NCI-H345 treated with DMSO at 0.1 percent for 48 hours (cell line): ENCODE measurements at regions not wholly inside any gene's neighbourhood (a gene's known extent, or its start where the extent isn't known, plus 50 kb on each side); places are given as distances from the start of the nearest gene placed in this dataset.
"Not testable (repeated sequence)": the region's sequence is repeated elsewhere in the genome, so short reads cannot be mapped to it uniquely, and the experiment has no call there.

ENCODE experiments used
- DNase-seq: peaks from one replicate; lab custom pipeline; 2025; ENCODE audit not compliant: unreplicated experiment; lab: John Stamatoyannopoulos, UW

DNA sequence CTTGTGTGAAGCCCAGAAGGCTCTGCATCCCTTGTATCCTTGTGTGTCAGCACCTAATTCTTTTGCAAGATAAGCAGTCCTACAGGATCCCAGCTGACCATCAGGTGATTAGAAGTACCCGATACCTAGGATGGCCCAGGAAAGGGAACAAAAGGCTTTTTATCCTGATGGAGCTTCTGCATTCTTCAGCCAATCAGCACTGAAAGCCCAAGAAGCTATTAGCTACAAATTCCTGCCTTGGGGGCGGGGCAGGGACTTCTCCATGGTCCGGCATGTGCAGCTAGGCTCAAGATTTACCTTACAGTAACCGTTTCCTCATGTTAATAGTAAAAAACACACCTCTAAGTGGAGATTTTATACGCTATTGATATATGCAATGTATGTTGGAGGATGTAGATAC lies 264.6 kb upstream of the THUMPD2 start:
- no peak for DNase-seq

DNA sequence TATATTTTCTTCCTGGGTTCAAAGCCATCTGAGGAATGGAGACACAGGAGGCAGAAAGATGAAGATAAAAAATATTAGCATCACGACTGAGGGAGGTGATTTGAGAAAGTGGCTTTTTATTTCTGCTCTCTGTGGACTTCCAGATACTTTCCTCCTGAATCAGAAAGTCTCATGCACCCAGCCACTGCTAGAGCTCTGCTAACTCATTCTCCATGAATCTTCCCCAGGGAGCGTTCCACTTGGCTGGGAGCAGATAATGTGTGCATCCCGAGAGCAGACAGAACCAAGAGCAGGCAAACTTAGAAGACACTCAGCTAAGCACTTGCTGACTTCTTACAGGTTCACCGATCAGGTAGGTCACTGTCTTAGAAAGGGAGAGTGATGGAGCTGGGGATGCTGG lies 264.1 kb upstream of the THUMPD2 start:
- no peak for DNase-seq

DNA sequence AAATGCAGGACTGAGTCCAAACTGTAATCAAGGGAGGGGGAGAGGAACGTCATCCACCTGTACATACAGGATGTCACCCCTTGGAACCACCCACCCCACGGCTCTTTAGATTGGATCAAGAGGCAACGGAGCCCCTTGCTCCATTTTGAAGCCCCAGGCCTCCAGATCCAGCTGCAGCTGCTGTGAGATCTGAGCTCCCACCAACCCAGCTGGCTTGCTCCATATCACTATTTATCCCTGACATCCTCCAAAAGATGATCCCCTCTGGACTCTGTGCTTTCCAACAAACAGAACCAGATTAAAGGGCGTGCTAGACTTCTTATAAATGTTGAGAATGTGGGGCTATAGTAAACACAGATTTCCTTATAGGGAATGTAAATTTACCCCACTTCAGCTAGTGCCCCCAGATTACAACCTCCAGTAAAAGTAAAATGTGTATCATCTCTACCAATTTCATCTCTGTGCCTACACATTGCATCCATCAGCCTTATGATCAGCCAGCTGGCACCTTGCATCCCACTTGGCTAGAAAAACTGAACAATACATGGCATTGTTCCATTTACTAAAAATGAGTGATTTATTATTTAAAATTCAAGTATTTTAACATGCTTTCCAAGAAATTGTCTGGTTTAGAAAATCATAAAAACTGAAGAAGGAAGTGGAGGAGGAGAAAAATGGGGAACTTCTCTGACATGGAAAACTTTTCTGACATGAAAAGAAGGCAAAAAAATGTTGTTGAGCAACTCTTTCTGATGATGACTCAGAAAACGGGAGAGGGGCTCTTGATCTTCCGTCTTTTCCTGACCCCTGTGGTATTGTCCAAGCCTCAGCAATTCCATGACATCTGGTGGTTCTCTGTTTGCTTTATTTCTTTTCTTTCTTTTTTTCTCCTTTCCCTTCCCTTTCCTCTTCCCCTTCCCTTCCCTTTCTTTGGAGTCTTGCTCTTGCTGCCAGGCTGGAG lies 262.6 kb upstream of the THUMPD2 start:
- DNase-seq = no peak

DNA sequence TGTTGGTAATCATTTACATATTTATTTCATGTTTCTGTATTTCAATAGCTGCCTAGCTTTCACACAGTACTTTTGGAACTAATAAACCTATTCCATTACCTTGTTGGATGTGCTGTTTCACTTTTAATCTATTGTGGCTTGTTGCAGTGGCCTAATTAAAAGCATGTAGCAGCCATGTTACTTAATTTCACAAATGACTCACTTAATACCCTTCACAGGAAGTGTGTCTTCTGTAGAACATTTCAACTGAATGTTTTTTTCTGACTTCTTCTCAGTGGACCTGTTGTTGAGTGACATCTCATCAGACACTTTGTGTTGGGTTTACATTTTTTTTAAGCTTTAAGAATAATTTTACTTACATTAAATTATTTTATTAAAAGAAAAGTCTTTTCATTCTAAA lies 260.5 kb upstream of the THUMPD2 start:
- DNase-seq = no peak

DNA sequence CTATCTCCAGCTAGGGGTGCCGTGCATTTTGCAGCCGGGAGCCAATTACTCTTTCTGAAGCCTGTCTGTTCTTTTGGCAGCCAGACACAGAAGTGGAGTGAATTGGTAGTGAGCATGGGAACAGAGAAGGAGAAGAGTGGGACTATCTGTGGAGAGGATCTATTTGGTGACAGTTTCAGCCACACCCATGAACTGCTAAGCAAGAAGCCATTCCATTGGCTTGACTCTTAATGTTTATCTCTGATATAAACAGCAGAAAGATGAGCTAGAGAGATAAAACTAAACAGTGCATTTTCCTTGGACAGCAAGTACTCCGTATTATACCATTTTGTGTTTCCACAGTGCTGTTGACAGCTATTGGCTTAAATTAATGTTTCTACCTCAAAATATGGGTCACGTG lies 259.6 kb upstream of the THUMPD2 start:
- no peak for DNase-seq

DNA sequence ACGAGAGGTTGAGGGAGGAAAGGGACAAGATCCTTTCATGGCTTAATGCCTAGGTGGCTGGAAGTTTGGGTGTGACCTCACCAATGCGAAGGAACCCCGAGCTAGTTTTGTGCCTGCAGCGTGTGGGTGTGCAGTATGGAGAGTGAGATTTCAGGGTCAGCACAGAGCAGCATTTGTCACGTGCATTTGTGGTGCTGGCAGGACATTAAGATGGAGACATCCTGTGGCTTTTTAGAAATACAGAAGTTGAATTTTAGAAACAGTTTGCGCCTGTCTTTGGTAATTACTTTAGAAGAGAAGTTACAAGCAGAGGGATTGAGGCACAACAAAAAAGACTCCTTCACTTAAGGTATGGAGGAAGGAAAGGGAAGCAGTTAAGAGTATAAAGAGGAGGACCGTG lies 258.2 kb upstream of the THUMPD2 start:
- no peak for DNase-seq

DNA sequence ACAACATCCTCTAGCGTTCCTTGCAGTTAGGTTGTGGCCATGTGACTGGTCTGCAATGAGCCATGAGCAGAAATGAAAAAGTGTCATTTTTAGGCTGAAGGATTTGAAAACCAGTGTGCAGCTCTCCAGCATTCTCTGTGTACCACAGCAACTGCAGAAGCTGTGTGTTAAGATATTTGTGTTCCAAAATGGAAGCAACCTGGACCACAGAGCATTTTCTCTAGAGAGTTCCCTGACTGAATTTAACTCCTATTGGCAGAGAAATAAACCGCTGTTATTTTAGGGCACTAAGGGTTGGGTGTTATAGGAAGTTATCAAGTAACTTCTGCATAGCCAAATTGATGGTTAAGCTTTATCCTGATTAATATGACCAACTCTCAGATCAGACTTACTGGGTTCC lies 257.2 kb upstream of the THUMPD2 start:
- no peak for DNase-seq

DNA sequence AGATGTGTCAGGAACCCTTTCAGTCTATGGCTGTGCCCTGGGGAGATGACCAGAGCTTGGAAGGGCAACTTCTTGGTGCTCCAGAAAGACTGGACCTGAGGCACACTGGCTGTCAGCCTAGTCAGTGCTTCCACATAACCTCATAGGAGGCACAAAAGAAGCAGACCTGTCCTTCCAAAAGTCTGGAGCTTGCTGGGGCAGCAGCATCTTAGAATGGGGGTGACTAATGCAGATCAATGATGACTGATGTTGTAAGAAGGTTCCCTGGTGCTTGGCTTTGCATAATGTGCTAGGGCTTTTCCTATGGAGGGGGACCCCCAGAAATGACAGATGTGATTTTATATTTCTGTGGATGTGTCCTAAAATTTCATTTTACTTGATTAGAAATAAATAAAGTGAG lies 255.7 kb upstream of the THUMPD2 start:
- no peak for DNase-seq

DNA sequence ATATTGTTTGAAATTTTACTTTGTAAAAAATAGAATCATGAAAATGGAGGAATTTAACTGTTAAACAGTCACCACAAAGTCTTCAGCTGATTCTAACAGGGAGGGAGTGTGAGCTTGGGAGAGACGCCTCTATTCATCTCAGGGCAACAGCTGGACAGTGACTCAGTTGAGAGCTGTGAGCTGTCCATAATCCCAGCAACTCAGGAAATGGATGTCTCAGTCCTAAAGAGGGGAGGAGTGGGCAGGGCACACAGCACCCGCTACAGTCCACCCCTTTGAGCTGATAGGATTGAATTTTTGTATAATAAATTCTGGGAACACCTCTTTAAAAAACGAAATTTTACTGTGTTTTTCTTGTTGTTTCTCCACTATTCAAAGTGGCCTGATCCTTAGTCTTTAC lies 255.1 kb upstream of the THUMPD2 start:
- no peak for DNase-seq

DNA sequence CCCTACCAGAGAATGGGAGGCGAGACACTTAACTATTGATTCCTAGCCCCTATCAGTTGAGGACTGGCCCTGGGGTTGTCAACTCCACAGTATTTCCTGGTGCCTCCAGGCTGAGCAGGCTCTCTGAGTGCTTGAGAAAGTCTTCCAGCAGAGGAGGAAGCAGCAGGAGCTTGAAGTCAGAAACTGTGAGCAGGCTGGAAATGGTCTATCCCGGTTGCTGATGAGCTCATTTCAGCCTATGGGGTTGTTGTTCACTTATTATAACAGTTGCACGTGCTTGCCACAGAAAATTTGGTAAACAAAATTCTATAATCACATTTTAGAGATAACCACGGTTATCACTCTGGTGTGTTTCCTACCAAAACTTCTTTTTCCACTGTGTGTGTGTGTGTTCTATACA lies 254.7 kb upstream of the THUMPD2 start:
- no peak for DNase-seq

DNA sequence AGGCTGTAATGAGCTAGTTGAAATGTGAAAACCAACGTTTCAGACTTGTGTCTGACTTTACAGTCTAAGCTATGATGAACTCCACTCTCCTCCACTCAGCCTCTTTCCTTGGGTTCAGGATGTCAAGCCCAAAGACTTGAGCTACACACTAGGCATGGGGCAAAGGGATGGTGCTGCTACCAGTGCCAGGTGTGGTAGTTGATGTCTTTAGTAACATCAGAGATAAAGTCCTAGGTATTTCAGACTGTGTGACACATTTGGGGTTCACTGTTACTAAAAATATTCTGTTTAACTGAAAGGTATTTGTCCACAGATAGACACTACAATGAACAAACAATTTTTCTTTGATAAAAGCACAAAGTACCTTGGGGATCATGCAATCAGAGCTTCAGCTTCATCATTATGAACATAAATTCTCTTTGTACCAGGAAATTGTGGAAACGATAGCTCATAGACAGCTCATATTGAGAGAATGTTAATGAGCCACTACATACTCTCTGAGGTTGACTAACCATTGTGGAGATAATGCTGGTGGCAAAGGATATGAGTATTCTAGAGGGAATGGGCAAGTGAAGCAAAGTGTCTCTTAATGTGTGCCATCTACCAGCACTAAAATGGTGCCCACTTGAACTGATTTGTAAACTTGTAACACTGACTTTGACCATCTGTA lies 253.7 kb upstream of the THUMPD2 start:
- no peak for DNase-seq

DNA sequence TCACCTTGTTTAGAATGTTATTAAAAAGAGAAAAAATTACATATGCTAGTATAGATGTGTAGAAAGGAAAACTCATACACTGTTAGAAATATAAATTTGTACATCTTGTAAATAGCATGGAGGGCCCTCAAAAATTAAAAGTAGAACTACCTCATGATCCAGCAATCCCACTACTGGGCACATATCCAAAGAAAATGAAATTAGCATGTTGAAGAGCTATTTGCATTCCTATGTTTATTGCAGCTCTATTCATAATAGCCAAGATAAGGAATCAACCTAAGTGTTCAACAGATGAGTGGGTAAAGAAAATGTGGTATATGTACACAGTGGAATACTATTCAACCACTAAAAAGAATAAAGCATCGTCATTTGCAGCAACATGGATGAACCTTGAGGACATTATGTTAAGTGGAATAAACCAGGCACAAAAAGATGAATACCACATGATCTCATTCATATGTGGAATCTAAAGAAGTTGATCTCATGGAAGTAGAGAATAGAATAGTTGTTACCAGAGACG lies 251.5 kb upstream of the THUMPD2 start:
- DNase-seq = no peak

DNA sequence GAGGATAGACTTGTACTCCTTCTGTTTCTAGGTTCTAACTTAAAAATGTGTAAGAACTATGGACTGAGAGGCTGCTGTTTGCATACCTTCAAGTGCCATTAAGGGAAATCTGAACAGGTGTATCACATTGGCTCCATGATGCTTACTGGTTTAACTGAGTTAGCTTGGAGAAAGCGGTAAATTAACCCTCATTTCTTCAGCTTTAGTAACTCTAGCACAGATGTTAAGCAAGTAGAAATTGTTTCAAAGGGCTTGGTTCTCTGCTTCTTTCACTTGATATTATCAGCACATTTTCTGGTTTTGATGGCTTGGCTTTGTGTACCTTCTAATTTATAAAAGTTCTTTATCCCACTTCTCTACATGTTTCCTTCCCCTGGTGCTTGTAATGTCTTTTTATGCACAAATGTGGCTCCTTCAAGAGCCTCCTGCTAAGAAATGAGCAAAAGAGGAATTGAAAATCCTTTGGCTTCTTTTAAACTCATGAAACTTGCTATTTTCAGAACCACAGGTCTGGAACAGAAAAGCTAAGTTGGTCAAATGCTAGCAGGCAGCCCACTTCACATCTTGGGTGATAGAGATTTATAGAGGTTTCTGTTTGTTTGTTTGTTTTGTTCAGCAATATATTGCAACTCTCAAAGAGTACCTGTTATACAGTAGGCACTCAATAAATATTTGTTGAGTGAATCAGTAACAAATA lies 249.9 kb upstream of the THUMPD2 start:
- DNase-seq = no peak

DNA sequence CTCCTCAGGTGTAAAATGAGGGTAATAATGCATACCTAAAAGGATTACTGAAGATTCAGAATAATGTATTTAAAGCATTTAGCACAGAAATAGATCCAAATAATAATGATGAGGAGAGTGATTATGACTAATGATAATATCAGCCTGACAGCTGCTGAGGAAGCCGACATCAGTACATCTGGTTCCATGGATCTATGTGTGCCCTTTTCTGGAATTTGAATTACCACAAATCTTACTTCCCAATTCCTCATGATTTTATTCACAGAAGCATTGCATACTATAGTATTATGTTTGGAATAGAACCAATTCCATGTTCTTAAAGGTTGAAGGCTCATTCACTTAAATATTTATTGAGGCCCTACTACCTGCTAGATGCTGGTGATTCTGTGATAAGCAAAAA lies 248.9 kb upstream of the THUMPD2 start:
- no peak for DNase-seq

DNA sequence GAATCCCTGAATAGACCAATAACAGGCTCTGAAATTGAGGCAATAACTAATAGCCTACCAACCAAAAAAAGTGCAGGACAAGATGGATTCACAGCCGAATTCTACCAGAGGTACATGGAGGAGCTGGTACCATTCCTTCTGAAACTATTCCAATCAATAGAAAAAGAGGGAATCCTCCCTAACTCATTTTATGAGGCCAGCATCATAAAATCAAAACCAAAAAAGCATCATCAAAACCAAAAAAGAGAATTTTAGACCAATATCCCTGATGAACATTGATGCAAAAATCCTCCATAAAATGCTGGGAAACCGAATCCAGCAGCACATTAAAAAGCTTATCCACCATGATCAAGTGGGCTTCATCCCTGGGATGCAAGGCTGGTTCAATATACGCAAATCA lies 246.2 kb upstream of the THUMPD2 start:
- DNase-seq = not testable (repeated sequence)

DNA sequence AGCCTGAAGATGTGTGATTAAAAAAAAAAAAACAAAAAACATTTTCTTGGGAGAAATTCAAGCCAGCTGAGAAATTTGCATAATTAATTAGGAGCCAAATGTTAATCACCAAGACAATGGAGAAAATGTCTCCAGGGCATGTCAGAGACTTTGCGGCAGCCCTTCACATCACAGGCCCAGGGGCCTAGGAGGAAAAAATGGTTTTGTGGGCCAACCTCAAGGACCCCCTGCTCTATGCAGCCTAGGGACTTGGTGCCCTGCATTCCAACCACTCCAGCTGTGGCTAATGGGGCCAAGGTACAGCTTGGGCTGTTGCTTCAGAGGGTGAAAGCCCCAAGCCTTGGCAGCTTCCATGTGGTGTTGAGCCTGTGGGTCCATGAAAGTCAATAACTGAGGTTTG lies 241.9 kb upstream of the THUMPD2 start:
- DNase-seq = no peak

DNA sequence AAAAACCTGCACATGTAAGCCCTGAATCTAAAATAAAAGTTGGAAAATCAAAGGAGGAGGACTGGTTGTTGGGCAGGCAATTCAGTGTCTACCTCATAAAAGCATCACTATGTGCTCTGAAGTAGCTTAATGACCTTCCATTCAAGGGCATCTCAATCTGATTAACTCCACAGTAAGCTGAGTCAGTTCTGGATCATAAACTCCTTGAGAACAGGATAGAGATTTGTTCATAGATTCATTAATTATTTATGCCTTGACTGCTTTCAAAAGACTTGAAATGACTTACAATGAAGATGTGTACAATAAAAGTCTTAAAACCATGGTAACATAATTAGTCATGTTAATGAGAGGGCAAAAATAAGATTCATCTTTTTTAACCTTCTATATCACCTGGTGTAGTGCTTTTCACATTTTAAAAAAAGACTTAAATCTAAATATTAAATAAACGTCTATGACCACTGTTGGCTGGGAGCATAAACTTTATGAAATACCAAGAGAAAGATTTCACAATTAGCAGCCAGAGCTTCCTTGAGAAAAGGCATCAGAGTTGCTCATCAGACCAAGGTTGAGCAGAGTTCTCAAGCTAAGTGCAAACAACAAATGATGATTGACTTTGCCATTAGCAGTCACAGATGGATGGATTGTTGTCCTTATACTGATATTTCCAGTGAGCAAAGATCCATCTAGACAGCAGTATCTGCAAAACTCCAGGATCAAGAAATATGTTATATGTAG lies 237.3 kb upstream of the THUMPD2 start:
- no peak for DNase-seq

DNA sequence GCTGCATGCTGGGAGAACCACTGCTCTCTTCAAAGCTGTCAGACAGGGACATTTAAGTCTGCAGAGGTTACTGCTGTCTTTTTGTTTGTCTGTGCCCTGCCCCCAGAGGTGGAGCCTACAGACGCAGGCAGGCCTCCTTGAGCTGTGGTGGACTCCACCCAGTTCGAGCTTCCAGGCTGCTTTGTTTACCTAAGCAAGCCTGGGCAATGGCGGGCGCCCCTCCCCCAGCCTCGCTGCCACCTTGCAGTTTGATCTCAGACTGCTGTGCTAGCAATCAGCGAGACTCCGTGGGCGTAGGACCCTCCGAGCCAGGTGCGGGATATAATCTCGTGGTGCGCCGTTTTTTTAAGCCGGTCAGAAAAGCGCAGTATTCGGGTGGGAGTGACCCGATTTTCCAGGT lies 234.9 kb upstream of the THUMPD2 start:
- DNase-seq = not testable (repeated sequence)

DNA sequence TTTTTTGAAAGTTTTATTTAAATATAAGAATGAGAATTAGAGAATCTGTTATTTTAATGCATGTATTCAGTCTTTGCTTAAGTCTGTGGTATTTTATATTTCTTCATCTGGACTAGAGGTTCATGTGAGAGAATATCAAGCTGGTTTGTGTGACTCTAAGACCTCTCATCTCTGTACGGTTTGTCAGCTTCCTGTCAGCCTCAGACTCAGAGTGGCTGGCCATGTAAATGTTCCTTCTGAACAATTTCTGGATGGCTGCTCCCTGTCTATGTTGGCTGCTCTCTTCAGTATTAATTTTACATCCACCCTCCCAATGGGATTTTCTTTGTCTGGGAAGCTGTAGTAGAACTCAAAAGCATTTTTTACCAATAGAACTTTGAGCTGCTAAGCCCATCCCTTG lies 225.3 kb upstream of the THUMPD2 start:
- DNase-seq = no peak

DNA sequence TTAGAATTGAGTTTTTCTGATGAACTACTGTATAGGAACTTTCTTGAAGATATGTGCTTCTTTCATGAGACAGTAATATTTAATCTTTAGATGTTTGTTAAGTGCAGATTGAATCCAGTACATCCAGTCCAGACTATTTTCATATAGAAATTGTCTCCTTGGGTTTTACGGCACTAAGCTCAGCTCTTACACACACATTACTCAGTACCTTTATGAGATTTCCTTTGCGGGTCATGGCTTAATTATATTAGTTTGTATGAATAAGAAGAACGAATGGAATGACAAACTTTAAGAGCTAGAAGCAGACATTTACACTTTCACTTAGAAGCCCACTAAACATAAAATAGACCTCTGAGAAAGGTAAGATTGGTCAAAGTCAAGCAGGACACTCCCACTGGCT lies 223.3 kb upstream of the THUMPD2 start:
- no peak for DNase-seq

DNA sequence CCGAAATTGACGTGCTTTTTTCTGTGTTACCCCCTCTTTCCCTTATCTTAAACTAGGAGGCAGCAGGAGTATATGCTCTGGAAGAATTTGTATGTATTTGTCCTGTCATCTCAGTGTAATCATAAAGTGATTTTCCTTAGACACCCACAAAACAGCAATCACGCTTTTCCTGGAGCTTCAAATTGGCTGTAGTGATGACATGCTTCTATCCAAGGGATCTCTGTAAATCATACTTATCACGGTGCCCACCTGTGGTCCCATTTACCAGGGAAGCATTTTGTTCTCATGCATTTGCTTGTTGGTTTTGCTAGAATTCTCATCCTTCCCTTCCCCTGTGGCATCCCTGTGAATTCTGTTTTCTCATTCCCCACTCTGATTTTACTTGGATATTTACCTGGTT lies 220.8 kb upstream of the THUMPD2 start:
- DNase-seq = no peak
